Activated gamma-delta T cell treated with anti-CD3 and anti-CD28 coated beads, Interleukin-2, amount 50 U/mL, for 16 hours (primary cell): ENCODE measurements at regions not wholly inside any gene's neighbourhood (a gene's known extent, or its start where the extent isn't known, plus 50 kb on each side); places are given as distances from the start of the nearest gene placed in this dataset.

Experiments
- DNase-seq: peaks from one replicate; pipeline ENCODE4 v3.0.0-alpha.2; 2020; ENCODE audit warnings: low read depth

- DNase-seq: no peak
These were observed 58.3 kb upstream of the LYST start for GRCh38 chr1:235925016-235925415.

GRCh38 chr1:235923466-235924021 lies 56.8 kb upstream of the LYST start:
- DNase-seq: no peak

GRCh38 chr1:235920596-235921375 lies 54.1 kb upstream of the LYST start:
- DNase-seq: no peak

GRCh38 chr1:235919833-235920441 lies 53.2 kb upstream of the LYST start:
- DNase-seq: no peak

GRCh38 chr1:235919127-235919832 lies 52.6 kb upstream of the LYST start:
- no peak for DNase-seq

GRCh38 chr1:235918465-235918864 lies 51.8 kb upstream of the LYST start:
- no peak for DNase-seq

GRCh38 chr1:235918032-235918431 lies 51.3 kb upstream of the LYST start:
- DNase-seq: no peak

- peak; percentile 52 for DNase-seq
These were observed 50.6 kb upstream of the LYST start for GRCh38 chr1:235917267-235917811.
